ENCODE measurements at regions not wholly inside any gene's neighbourhood (a gene's known extent, or its start where the extent isn't known, plus 50 kb on each side); places are given as distances from the start of the nearest gene placed in this dataset.

GRCh38 chr5:62954578-62954977 lies 376.0 kb downstream of the LRRC70 start (continued):
- no peak for TF ChIP-seq KDM1A (IDR thresholded peaks at IDR 0.05)
- TF ChIP-seq ZNF644 (tag; IDR thresholded peaks at IDR 0.05; ENCODE audit: low read depth): no peak
- no peak for TF ChIP-seq BACH1 (tag; IDR thresholded peaks at IDR 0.05)
- no peak for TF ChIP-seq POLR2H (tag; IDR thresholded peaks at IDR 0.05; ENCODE audit: low read depth)
- TF ChIP-seq CHD2 (IDR thresholded peaks at IDR 0.05; ENCODE audit: low read depth, low read length): no peak
- TF ChIP-seq KLF13 (tag; IDR thresholded peaks at IDR 0.05; ENCODE audit: borderline replicate concordance, low read depth): no peak

DNA sequence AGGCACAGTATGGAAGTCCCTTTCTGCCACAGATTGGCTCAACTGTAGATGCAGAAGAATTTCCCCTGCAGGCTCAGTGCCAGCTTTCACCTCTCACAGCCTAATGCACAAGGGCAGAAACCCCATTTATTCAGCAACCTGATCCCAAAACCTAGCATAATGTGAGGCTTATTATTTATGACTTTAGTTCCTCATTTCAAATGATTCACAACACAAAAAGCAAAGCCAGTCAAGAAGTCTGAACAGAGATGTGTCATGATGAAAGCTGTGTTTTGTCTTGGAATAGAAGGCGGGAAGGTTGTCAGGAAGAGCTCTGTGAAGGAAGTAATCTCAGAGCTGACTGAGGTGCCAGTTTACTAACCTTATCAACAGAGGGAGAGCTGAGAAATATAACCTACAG lies 369.7 kb downstream of the LRRC70 start:
- Histone ChIP-seq H2AFZ (ENCODE audit: low read depth, low read length) (no peak overlapping the region), H3K9me3 (replicated peaks; ENCODE audit: control insufficient read depth, insufficient read depth, low read depth, low read length) (no peaks in the 10 kb centered on the region), H3K9me1 (ENCODE audit: control insufficient read depth, insufficient read depth, low read length) (no peaks in the 10 kb centered on the region), H3K79me2 (ENCODE audit: control insufficient read depth, insufficient read depth, low read length) (no peaks in the 10 kb centered on the region), H3K9ac (ENCODE audit: insufficient read depth in 1 of 2, low read depth in 2 of 2, low read length in 2 of 2) (no peak overlapping the region), H3K4me1 (replicated peaks in 1 of 2; ENCODE audit: control insufficient read depth in 2 of 2, insufficient read depth in 2 of 2, low read length in 2 of 2) (no peaks in the 10 kb centered on the region), H4K20me1 (replicated peaks; ENCODE audit: control insufficient read depth, insufficient read depth, low read length) (no peaks in the 10 kb centered on the region), H3K4me3 (no peak overlapping the region), H3K27me3 (ENCODE audit: control insufficient read depth in 2 of 2, insufficient read depth in 2 of 2, low read length in 2 of 2) (no peaks in the 10 kb centered on the region), H3K27ac (ENCODE audit: extremely low read depth, low read depth, low read length) (no peak overlapping the region), H3K4me2 (ENCODE audit: insufficient read depth, low read length) (no peak overlapping the region), H3K36me3 (ENCODE audit: control insufficient read depth, insufficient read depth, low read length) (no peaks in the 10 kb centered on the region)
- intact Hi-C loops (cut with micrococcal nuclease) (no loop called here), in situ Hi-C loops (cut with MboI) (no loop called here)
- FAIRE-seq (no peak), DNase-seq (ENCODE audit: extremely low read depth in 1 of 4, low spot score in 3 of 4) (no peak), ATAC-seq (no peak)
- POLR2A ChIA-PET: no interaction called here
- BruUV-seq (replicated peaks): no TSS peak
- WGBS (ENCODE audit: insufficient coverage, low coverage, missing lambda C conversion rate): 0% methylated on average over 1 of the region's 1 CpG
- CTCF ChIA-PET (ENCODE audit: low intra/inter-chr PET ratio): no interaction called here
- TF ChIP-seq, protein P1, sequence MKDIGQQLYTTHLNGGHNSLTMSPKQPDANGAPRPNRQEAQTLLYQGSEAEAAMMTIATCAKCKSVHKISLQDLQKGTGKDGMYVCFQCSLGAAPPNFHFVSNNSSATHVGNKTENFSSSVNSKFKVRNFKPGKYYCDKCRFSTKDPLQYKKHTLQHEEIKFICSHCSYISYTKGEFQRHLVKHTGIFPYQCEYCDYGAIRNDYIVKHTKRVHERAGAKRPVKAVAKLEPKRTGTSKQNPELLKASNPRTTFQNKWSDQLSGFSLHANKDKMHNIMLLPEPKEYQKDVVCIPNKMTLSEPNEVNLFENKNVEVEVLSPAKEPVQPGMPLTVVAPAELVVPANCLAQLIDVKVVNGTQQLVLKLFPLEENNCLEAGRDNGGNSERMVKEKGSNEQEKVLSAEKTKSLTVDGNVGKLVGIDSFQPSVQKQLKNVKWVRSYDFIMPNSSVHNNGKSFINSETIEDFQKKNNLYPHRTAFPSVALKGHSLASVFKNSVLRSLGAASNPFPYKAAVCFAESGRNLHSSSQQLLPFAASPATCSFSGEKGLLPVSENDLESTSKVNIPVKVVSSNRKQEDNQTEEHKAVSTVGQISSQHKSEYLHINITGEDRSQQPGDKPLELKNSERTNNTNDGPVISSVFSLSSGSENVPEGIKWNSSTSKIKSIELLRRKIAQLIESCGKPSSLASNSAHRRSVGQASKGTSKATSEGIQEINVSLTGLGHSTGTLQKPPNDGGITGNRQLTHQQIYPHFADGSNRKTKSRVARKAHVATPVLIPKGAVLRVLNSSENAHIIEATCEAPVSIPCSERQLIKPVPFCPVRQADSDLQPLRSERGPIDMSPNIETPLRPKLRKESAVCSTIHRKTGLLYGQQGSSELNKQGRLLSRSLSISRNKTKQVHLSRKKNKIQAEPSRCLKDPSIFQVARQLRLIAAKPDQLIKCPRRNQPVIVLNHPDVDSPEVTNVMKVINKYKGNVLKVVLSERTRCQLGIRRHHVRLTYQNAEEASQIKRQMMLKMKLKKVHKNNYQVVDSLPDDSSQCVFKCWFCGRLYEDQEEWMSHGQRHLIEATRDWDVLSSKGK (CRISPR knock-in tag; IDR thresholded peaks at IDR 0.05): no peak
- TF ChIP-seq ZC3H8 (IDR thresholded peaks at IDR 0.05) (no peak), CBX2 (IDR thresholded peaks at IDR 0.05; ENCODE audit: insufficient read depth, low read length, poor library complexity, severe bottlenecking) (no peak), ZSCAN32 (CRISPR knock-in tag; IDR thresholded peaks at IDR 0.05) (no peak), PTRF (tag; IDR thresholded peaks at IDR 0.05) (no peak), FUS (optimal IDR thresholded peaks at IDR 0.05; ENCODE audit: low read depth, low read length) (no peak), SMARCA4 (IDR thresholded peaks at IDR 0.05) (no peak), BCLAF1 (IDR thresholded peaks at IDR 0.05; ENCODE audit: borderline replicate concordance in 1 of 2, control insufficient read depth in 1 of 2, low read depth in 2 of 2, low read length in 1 of 2) (no peak), MLLT1 (IDR thresholded peaks at IDR 0.05) (no peak)

Data from K562 (cell line).